GM21529 (cell line): ENCODE measurements at regions not wholly inside any gene's neighbourhood (a gene's known extent, or its start where the extent isn't known, plus 50 kb on each side); places are given as distances from the start of the nearest gene placed in this dataset.
"Not testable (repeated sequence)": the region's sequence is repeated elsewhere in the genome, so short reads cannot be mapped to it uniquely, and the experiment has no call there.

ENCODE experiments used
- ATAC-seq: cut with Tn5 transposase; IDR thresholded peaks from one replicate; pipeline ENCODE4 v1.9.1; 2021; ENCODE audit not compliant: unreplicated experiment

- ATAC-seq: not testable (repeated sequence)
Measured at GRCh38 chr1:149228672-149229585, 125.6 kb upstream of the NBPF9 start.

GRCh38 chr1:149229813-149230212 lies 126.5 kb upstream of the NBPF9 start:
- ATAC-seq: not testable (repeated sequence)

GRCh38 chr1:149234926-149235914 lies 131.9 kb upstream of the NBPF9 start:
- not testable (repeated sequence) for ATAC-seq

- ATAC-seq: not testable (repeated sequence)
Measured at GRCh38 chr1:149237515-149237914, 134.2 kb upstream of the NBPF9 start.

GRCh38 chr1:149239897-149240508 lies 136.7 kb upstream of the NBPF9 start:
- ATAC-seq: not testable (repeated sequence)

GRCh38 chr1:149240530-149240929 lies 137.2 kb upstream of the NBPF9 start:
- ATAC-seq: not testable (repeated sequence)

- ATAC-seq: not testable (repeated sequence)
Measured at GRCh38 chr1:149241272-149241671, 137.9 kb upstream of the NBPF9 start.

- not testable (repeated sequence) for ATAC-seq
Measured at GRCh38 chr1:149243572-149243971, 140.2 kb upstream of the NBPF9 start.

- ATAC-seq: not testable (repeated sequence)
Measured at GRCh38 chr1:149244621-149245020, 141.3 kb upstream of the NBPF9 start.

GRCh38 chr1:149246212-149246611 lies 142.9 kb upstream of the NBPF9 start:
- not testable (repeated sequence) for ATAC-seq

GRCh38 chr1:149248610-149249009 lies 145.3 kb upstream of the NBPF9 start:
- not testable (repeated sequence) for ATAC-seq

GRCh38 chr1:149249850-149250467 lies 146.6 kb upstream of the NBPF9 start:
- ATAC-seq: not testable (repeated sequence)

- not testable (repeated sequence) for ATAC-seq
Measured at GRCh38 chr1:149254894-149255847, 151.8 kb upstream of the NBPF9 start.

GRCh38 chr1:149260284-149260683 lies 156.9 kb upstream of the NBPF9 start:
- not testable (repeated sequence) for ATAC-seq

GRCh38 chr1:149260736-149261340 lies 157.5 kb upstream of the NBPF9 start:
- not testable (repeated sequence) for ATAC-seq

GRCh38 chr1:149267287-149267686 lies 163.9 kb upstream of the NBPF9 start:
- not testable (repeated sequence) for ATAC-seq

GRCh38 chr1:149269001-149269702 lies 165.8 kb upstream of the NBPF9 start:
- ATAC-seq: not testable (repeated sequence)

- not testable (repeated sequence) for ATAC-seq
Measured at GRCh38 chr1:149269833-149270232, 166.5 kb upstream of the NBPF9 start.
